ENCODE measurements at regions not wholly inside any gene's neighbourhood (a gene's known extent, or its start where the extent isn't known, plus 50 kb on each side); places are given as distances from the start of the nearest gene placed in this dataset.

- TF ChIP-seq, protein P1, sequence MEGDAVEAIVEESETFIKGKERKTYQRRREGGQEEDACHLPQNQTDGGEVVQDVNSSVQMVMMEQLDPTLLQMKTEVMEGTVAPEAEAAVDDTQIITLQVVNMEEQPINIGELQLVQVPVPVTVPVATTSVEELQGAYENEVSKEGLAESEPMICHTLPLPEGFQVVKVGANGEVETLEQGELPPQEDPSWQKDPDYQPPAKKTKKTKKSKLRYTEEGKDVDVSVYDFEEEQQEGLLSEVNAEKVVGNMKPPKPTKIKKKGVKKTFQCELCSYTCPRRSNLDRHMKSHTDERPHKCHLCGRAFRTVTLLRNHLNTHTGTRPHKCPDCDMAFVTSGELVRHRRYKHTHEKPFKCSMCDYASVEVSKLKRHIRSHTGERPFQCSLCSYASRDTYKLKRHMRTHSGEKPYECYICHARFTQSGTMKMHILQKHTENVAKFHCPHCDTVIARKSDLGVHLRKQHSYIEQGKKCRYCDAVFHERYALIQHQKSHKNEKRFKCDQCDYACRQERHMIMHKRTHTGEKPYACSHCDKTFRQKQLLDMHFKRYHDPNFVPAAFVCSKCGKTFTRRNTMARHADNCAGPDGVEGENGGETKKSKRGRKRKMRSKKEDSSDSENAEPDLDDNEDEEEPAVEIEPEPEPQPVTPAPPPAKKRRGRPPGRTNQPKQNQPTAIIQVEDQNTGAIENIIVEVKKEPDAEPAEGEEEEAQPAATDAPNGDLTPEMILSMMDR (IDR thresholded peaks at IDR 0.05), result no peak
- no peak for TF ChIP-seq POLR2A (IDR thresholded peaks at IDR 0.05)
Observed at GRCh38 chr6:165135889-165136288, 173.5 kb downstream of the C6orf118 start.
